HG02885 (cell line): ENCODE measurements at regions not wholly inside any gene's neighbourhood (a gene's known extent, or its start where the extent isn't known, plus 50 kb on each side); places are given as distances from the start of the nearest gene placed in this dataset.

Source experiments
- ATAC-seq: cut with Tn5 transposase; IDR thresholded peaks from one replicate; pipeline ENCODE4 v1.9.1; 2021; ENCODE audit warnings: mild to moderate bottlenecking; ENCODE audit not compliant: unreplicated experiment, poor library complexity

GRCh38 chr6:145405006-145405551, 330.2 kb downstream of the EPM2A start:
- no peak for ATAC-seq

- no peak for ATAC-seq
These were observed 328.5 kb downstream of the EPM2A start for GRCh38 chr6:145406783-145407182.

GRCh38 chr6:145415616-145416015, 319.7 kb downstream of the EPM2A start:
- ATAC-seq: no peak

- ATAC-seq: no peak
These were observed 314.7 kb downstream of the EPM2A start for GRCh38 chr6:145420599-145420998.

GRCh38 chr6:145423936-145424335, 311.4 kb downstream of the EPM2A start:
- ATAC-seq: no peak

- ATAC-seq: no peak
These were observed 308.1 kb downstream of the EPM2A start for GRCh38 chr6:145427232-145427631.

GRCh38 chr6:145428706-145429105, 306.6 kb downstream of the EPM2A start:
- no peak for ATAC-seq

- ATAC-seq: no peak
These were observed 293.2 kb downstream of the EPM2A start for GRCh38 chr6:145442110-145442509.

- ATAC-seq: no peak
These were observed 289.6 kb downstream of the EPM2A start for GRCh38 chr6:145445674-145446073.

GRCh38 chr6:145451029-145451428, 284.3 kb downstream of the EPM2A start:
- no peak for ATAC-seq

GRCh38 chr6:145453376-145453775, 281.9 kb downstream of the EPM2A start:
- ATAC-seq: no peak

- ATAC-seq: no peak
These were observed 281.3 kb downstream of the EPM2A start for GRCh38 chr6:145454006-145454405.

- no peak for ATAC-seq
These were observed 277.8 kb downstream of the EPM2A start for GRCh38 chr6:145457556-145457955.

- ATAC-seq: no peak
These were observed 266.8 kb downstream of the EPM2A start for GRCh38 chr6:145468534-145468933.

GRCh38 chr6:145469021-145469420, 266.3 kb downstream of the EPM2A start:
- ATAC-seq: no peak

GRCh38 chr6:145475794-145476396, 259.4 kb downstream of the EPM2A start:
- ATAC-seq: no peak

- no peak for ATAC-seq
These were observed 255.3 kb downstream of the EPM2A start for GRCh38 chr6:145480024-145480423.

GRCh38 chr6:145483191-145483996, 251.9 kb downstream of the EPM2A start:
- no peak for ATAC-seq

GRCh38 chr6:145485288-145485687, 250.0 kb downstream of the EPM2A start:
- no peak for ATAC-seq

- no peak for ATAC-seq
These were observed 249.0 kb downstream of the EPM2A start for GRCh38 chr6:145486306-145486705.

- no peak for ATAC-seq
These were observed 245.7 kb downstream of the EPM2A start for GRCh38 chr6:145489583-145489982.

- ATAC-seq: no peak
These were observed 245.3 kb downstream of the EPM2A start for GRCh38 chr6:145490068-145490467.
